ENCODE measurements at regions not wholly inside any gene's neighbourhood (a gene's known extent, or its start where the extent isn't known, plus 50 kb on each side); places are given as distances from the start of the nearest gene placed in this dataset.
A peak's percentile ranks its signal among the peaks of the same experiment; 100 is the strongest.

- peak in 1 of 2 donors; percentile 1 for DNase-seq (ENCODE audit: low read depth in 1 of 2, low spot score in 1 of 2)
- H3K36me3 ChIP-seq: no peaks in the 10 kb centered on the region
- H3K9me3 ChIP-seq (ENCODE audit: low read depth): no peaks in the 10 kb centered on the region
- no peak overlapping the region for H3K4me3 ChIP-seq
- no peaks in the 10 kb centered on the region for H3K4me1 ChIP-seq (ENCODE audit: low read depth)
- no peak for TF ChIP-seq CTCF (IDR thresholded peaks at IDR 0.05; ENCODE audit: low read depth, low read length)
- no peaks in the 10 kb centered on the region for H3K27me3 ChIP-seq
- no peak overlapping the region for H3K27ac ChIP-seq
Observed at GRCh38 chr3:192005989-192006388, 545.0 kb downstream of the PYDC2 start.

- no peak for DNase-seq (ENCODE audit: low read depth in 1 of 2, low spot score in 1 of 2)
- Histone ChIP-seq H3K36me3 (no peaks in the 10 kb centered on the region), H3K4me3 (no peak overlapping the region), H3K27me3 (no peaks in the 10 kb centered on the region), H3K4me1 (ENCODE audit: low read depth) (no peaks in the 10 kb centered on the region), H3K9me3 (ENCODE audit: low read depth) (no peaks in the 10 kb centered on the region), H3K27ac (no peak overlapping the region)
- TF ChIP-seq CTCF (IDR thresholded peaks at IDR 0.05; ENCODE audit: low read depth, low read length): no peak
Observed at GRCh38 chr3:192009903-192010302, 548.9 kb downstream of the PYDC2 start.

GRCh38 chr3:192010490-192010889 lies 549.5 kb downstream of the PYDC2 start:
- no peak for TF ChIP-seq CTCF (IDR thresholded peaks at IDR 0.05; ENCODE audit: low read depth, low read length)
- Histone ChIP-seq H3K9me3 (ENCODE audit: low read depth) (no peaks in the 10 kb centered on the region), H3K36me3 (no peaks in the 10 kb centered on the region), H3K4me1 (ENCODE audit: low read depth) (no peaks in the 10 kb centered on the region), H3K27me3 (no peaks in the 10 kb centered on the region), H3K27ac (no peak overlapping the region), H3K4me3 (no peak overlapping the region)
- DNase-seq (ENCODE audit: low read depth in 1 of 2, low spot score in 1 of 2): no peak

GRCh38 chr3:192011137-192011536 lies 550.2 kb downstream of the PYDC2 start:
- Histone ChIP-seq H3K4me3 (no peak overlapping the region), H3K9me3 (ENCODE audit: low read depth) (no peaks in the 10 kb centered on the region), H3K27me3 (no peaks in the 10 kb centered on the region), H3K27ac (no peak overlapping the region), H3K36me3 (no peaks in the 10 kb centered on the region), H3K4me1 (ENCODE audit: low read depth) (no peaks in the 10 kb centered on the region)
- TF ChIP-seq CTCF (IDR thresholded peaks at IDR 0.05; ENCODE audit: low read depth, low read length): no peak
- peak in 1 of 2 donors; percentile 1 for DNase-seq (ENCODE audit: low read depth in 1 of 2, low spot score in 1 of 2)

GRCh38 chr3:192013110-192013509 lies 552.1 kb downstream of the PYDC2 start:
- Histone ChIP-seq H3K36me3 (no peaks in the 10 kb centered on the region), H3K27ac (no peak overlapping the region), H3K27me3 (no peaks in the 10 kb centered on the region), H3K4me1 (ENCODE audit: low read depth) (no peaks in the 10 kb centered on the region), H3K4me3 (no peak overlapping the region), H3K9me3 (ENCODE audit: low read depth) (no peaks in the 10 kb centered on the region)
- DNase-seq (ENCODE audit: low read depth in 1 of 2, low spot score in 1 of 2): no peak
- TF ChIP-seq CTCF (IDR thresholded peaks at IDR 0.05; ENCODE audit: low read depth, low read length): no peak

- TF ChIP-seq CTCF (IDR thresholded peaks at IDR 0.05; ENCODE audit: low read depth, low read length): no peak
- no peak overlapping the region for H3K27ac ChIP-seq
- no peak for DNase-seq (ENCODE audit: low read depth in 1 of 2, low spot score in 1 of 2)
- H3K4me3 ChIP-seq: no peak overlapping the region
- H3K36me3 ChIP-seq: no peaks in the 10 kb centered on the region
- no peaks in the 10 kb centered on the region for H3K4me1 ChIP-seq (ENCODE audit: low read depth)
- no peaks in the 10 kb centered on the region for H3K9me3 ChIP-seq (ENCODE audit: low read depth)
- no peaks in the 10 kb centered on the region for H3K27me3 ChIP-seq
Observed at GRCh38 chr3:192022412-192022811, 561.4 kb downstream of the PYDC2 start.
